SK-N-SH (cell line): ENCODE measurements at regions not wholly inside any gene's neighbourhood (a gene's known extent, or its start where the extent isn't known, plus 50 kb on each side); places are given as distances from the start of the nearest gene placed in this dataset.

Experiments used
- CHD2 ChIP-seq: fragments of 150-350 bp; IDR thresholded peaks from 2 replicates; pipeline ENCODE4 v1.6.1; 2018; ENCODE audit warnings: low read length; ENCODE audit not compliant: partially characterized antibody
- MXI1 ChIP-seq: IDR thresholded peaks from 2 replicates; pipeline ENCODE4 v1.6.1; 2012; ENCODE audit warnings: mild to moderate bottlenecking, low read depth, low read length, improper control_type of control experiment
- RCOR1 ChIP-seq: fragments of 150-350 bp; IDR thresholded peaks from 2 replicates; pipeline ENCODE4 v1.6.1; 2017; ENCODE audit warnings: antibody characterized with exemption, low read length
- REST ChIP-seq: IDR thresholded peaks from 2 replicates; pipeline ENCODE4 v1.6.1; 2012; ENCODE audit warnings: mild to moderate bottlenecking, low read depth, low read length, moderate library complexity
- RFX5 ChIP-seq: IDR thresholded peaks from 2 replicates; pipeline ENCODE4 v1.6.1; 2012; ENCODE audit warnings: mild to moderate bottlenecking, improper control_type of control experiment, low read length
- RXRA ChIP-seq: IDR thresholded peaks from 2 replicates; pipeline ENCODE4 v1.4.0; 2012; ENCODE audit warnings: low read depth, mild to moderate bottlenecking, borderline replicate concordance
- TCF12 ChIP-seq: IDR thresholded peaks from 2 replicates; pipeline ENCODE4 v1.4.0; 2012
- TF ChIP-seq, protein P1 (sequence below): fragments of 200-600 bp; sonication (generic); IDR thresholded peaks from 2 replicates; pipeline ENCODE4 v1.6.1; 2017; ENCODE audit warnings: antibody characterized with exemption, mild to moderate bottlenecking, moderate library complexity

DNA sequence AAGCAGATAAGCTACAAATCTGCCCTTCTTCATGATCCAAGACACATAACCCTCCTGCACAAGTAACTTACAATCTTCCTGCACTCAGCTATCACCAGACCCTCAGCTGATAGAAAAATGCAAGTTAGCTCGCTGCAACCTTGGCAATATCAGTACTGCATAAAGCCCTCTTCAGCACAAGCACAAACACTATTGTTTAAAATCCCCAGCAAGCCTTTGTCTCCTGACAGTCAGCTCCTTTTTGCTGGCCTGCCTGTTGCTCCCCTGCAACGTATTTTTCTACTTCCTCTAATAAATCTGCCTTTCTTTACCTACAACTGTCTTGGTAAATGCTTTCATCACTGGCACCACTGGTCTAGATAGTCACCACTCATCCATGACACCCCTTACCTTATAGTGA is 59.8 kb downstream of the BAMBI start:
- TF ChIP-seq RFX5 (no peak), RXRA (no peak), MXI1 (no peak), RCOR1 (no peak), TCF12 (no peak), CHD2 (no peak), REST (no peak)
- TF ChIP-seq, protein P1, sequence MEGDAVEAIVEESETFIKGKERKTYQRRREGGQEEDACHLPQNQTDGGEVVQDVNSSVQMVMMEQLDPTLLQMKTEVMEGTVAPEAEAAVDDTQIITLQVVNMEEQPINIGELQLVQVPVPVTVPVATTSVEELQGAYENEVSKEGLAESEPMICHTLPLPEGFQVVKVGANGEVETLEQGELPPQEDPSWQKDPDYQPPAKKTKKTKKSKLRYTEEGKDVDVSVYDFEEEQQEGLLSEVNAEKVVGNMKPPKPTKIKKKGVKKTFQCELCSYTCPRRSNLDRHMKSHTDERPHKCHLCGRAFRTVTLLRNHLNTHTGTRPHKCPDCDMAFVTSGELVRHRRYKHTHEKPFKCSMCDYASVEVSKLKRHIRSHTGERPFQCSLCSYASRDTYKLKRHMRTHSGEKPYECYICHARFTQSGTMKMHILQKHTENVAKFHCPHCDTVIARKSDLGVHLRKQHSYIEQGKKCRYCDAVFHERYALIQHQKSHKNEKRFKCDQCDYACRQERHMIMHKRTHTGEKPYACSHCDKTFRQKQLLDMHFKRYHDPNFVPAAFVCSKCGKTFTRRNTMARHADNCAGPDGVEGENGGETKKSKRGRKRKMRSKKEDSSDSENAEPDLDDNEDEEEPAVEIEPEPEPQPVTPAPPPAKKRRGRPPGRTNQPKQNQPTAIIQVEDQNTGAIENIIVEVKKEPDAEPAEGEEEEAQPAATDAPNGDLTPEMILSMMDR: no peak
